RKO (cell line): ENCODE measurements at regions not wholly inside any gene's neighbourhood (a gene's known extent, or its start where the extent isn't known, plus 50 kb on each side); places are given as distances from the start of the nearest gene placed in this dataset.
A peak's percentile ranks its signal among the peaks of the same experiment; 100 is the strongest.

Experiments used
- DNase-seq: peaks from one replicate; pipeline ENCODE4 v3.0.0-alpha.2; 2016; ENCODE audit warnings: low spot score

- no peak for DNase-seq
Measured at GRCh38 chr6:111958534-111958933, 85.3 kb upstream of the FYN start.

GRCh38 chr6:111959766-111960165 is 86.5 kb upstream of the FYN start:
- DNase-seq = no peak

GRCh38 chr6:111967131-111967530 is 86.8 kb upstream of the CCN6 start:
- no peak for DNase-seq

- no peak for DNase-seq
Measured at GRCh38 chr6:111970426-111970825, 83.5 kb upstream of the CCN6 start.

DNA sequence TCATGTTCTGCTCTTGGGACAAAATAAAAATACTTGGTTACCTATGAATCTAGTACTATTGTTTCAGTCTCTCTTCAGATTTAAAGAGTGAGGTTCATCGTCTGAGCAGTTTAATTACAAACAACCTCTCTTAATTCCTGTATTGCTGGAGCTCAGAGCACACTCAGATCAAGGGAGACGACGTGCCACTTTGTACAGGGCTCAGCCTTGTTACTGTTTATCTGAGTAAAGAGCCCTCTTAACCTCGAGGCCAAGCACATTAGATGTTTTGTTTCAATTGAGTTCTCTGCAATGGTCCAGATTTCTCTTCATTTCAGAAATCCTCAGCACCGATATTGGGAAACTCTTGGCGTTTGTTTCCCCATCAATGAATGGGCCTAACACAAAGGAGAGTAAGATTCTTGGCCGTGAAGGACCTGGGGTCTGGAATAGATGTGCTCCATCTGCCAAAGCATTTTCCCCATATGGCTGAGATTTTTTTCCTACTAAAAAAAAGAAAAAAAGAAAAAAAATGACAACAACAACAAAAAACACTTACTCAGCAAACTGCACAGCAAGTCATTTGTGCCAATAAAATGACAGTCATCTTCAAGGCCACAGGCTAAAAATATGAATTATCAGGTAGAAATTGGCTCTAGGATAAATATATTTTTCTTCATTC is 82.6 kb upstream of the CCN6 start:
- no peak for DNase-seq

GRCh38 chr6:111971866-111972532 is 81.9 kb upstream of the CCN6 start:
- no peak for DNase-seq

GRCh38 chr6:111972745-111973117 is 81.2 kb upstream of the CCN6 start:
- no peak for DNase-seq

- peak; percentile 86 for DNase-seq
Measured at GRCh38 chr6:111973118-111973761, 80.7 kb upstream of the CCN6 start.

DNA sequence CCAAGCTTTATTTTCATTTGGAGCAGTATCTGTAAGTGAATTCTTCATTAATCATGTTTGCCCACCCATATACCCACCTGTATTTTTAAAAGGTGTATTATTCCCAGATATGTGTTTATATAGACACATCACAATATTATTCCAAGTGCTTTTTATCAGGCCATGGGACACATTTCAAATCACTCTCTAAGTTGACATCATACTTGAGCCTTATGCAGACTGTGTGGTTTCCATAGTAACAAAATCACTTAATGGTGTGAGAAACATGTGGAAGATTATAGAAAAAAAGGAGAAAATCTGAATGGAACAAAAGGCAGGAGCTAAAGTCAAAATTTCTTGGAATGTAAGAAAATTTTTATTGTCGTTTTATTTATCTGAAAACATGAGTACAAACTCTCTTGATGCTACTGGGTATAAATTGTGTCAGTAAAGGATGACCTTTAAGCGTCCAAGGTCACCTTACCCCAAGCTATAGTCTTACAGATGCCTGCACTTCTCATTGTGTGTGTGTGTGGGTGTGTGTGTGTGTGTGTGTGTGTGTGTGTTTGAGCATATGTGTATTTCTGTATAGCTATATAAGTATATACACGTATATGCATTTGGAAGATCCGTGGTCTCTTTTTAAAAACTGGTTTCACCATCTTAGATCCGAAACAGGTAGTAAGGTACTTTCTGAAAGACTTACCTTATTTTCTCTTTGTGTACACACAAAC is 79.8 kb upstream of the CCN6 start:
- DNase-seq = peak; percentile 24

- no peak for DNase-seq
Measured at GRCh38 chr6:111975466-111975865, 78.4 kb upstream of the CCN6 start.

GRCh38 chr6:111976139-111976538 is 77.8 kb upstream of the CCN6 start:
- no peak for DNase-seq

GRCh38 chr6:111978532-111979149 is 75.3 kb upstream of the CCN6 start:
- DNase-seq = no peak

DNA sequence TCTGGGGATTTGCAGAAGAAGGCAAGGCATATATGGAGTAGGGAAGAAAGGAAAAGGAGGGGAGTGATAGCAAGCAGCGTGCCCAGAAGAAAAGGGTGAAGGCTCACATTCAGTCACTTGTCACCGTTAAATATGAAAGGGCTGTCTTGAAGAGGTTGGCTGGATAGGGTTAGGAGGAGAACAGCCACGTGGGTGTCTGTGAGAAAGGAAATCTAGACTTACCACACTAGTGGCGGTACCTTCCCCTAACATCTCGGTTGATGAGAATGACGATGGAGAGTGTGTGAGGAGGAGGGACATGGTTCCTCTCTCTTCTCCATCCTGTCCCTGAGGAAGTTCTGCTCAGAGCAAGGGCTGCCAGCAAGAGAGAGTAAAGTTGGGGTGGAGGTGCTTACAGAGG is 74.3 kb upstream of the CCN6 start:
- no peak for DNase-seq

GRCh38 chr6:111980143-111980542 is 73.8 kb upstream of the CCN6 start:
- DNase-seq = no peak

GRCh38 chr6:111980971-111981840 is 72.7 kb upstream of the CCN6 start:
- no peak for DNase-seq

GRCh38 chr6:111982681-111983080 is 71.2 kb upstream of the CCN6 start:
- no peak for DNase-seq

DNA sequence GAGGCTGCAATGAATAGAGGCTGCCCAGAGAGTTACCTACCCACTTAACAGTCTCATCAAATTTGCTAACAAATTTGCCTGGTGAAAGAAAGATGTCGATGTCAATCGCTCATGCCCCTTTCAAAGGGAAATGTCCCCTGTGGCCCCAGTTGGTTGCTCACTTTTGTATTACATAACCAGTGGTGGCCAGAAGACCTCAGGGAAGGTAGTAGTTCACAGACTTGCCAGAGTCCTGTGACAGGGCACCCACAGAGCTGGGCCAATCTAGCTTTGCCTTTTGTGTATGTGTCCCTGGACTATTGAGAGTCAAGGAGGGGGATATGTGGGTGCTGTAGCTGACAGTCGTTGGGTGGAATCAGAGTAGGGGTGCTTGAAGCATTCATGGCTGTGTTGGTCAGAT is 70.7 kb upstream of the CCN6 start:
- no peak for DNase-seq

- DNase-seq = no peak
Measured at GRCh38 chr6:111984081-111984480, 69.8 kb upstream of the CCN6 start.

GRCh38 chr6:111984516-111985201 is 69.2 kb upstream of the CCN6 start:
- DNase-seq = no peak

GRCh38 chr6:111985202-111985731 is 68.6 kb upstream of the CCN6 start:
- peak; percentile 89 for DNase-seq

DNA sequence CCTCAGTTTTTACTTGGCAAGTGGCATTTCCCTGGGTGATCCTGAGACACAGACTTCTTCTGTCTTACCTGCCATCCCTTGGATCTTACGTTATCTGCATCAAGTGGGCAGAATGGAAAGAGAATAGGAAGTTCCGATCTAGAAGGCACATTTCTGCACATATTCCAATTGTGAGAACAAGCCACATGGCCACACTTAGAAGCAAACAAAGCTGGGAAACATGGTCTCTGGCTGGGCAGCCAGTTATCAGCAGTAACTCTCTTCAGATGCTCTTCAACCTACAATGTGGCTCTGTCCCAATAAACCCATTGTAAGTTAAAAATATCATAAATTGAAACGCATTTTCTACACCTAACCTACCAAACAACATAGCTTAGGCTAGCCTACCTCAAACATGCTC is 67.3 kb upstream of the CCN6 start:
- no peak for DNase-seq
